Immature natural killer cell (primary cell): ENCODE measurements at regions not wholly inside any gene's neighbourhood (a gene's known extent, or its start where the extent isn't known, plus 50 kb on each side); places are given as distances from the start of the nearest gene placed in this dataset.

Experiments
- DNase-seq, 3 donors: peaks; one replicate each; pipeline ENCODE4 v3.0.0; 2022; ENCODE audit warnings: mixed read lengths in 1 of 3
- H3K27ac Mint-ChIP-seq, 6 donors: one replicate each; pipeline ENCODE4 v1.8.0; 2020; ENCODE audit warnings: mixed read lengths in 6 of 6, mild to moderate bottlenecking in 5 of 6, inconsistent platforms in 4 of 6, moderate library complexity in 3 of 6
- H3K27me3 Mint-ChIP-seq, 3 donors: one replicate each; pipeline ENCODE4 v1.8.0; 2020 to 2021; ENCODE audit warnings: low read depth in 3 of 3, mild to moderate bottlenecking in 3 of 3, mixed read lengths in 3 of 3, moderate library complexity in 3 of 3, inconsistent platforms in 1 of 3
- H3K36me3 Mint-ChIP-seq, 3 donors: one replicate each; pipeline ENCODE4 v1.8.0; 2020; ENCODE audit warnings: mixed read lengths in 3 of 3, inconsistent platforms in 2 of 3, mild to moderate bottlenecking in 2 of 3
- H3K4me1 Mint-ChIP-seq, 2 donors: one replicate each; pipeline ENCODE4 v1.8.0; 2020; ENCODE audit warnings: inconsistent platforms in 2 of 2, mild to moderate bottlenecking in 2 of 2, mixed read lengths in 2 of 2, moderate library complexity in 1 of 2
- H3K4me3 Mint-ChIP-seq, 5 donors: one replicate each; pipeline ENCODE4 v1.8.0; 2020; ENCODE audit warnings: mild to moderate bottlenecking in 5 of 5, mixed read lengths in 5 of 5, inconsistent platforms in 3 of 5, moderate library complexity in 3 of 5
- H3K9me3 Mint-ChIP-seq, 6 donors: one replicate each; pipeline ENCODE4 v1.8.0; 2020; ENCODE audit warnings: mild to moderate bottlenecking in 6 of 6, mixed read lengths in 6 of 6, inconsistent platforms in 4 of 6, moderate library complexity in 3 of 6

DNA sequence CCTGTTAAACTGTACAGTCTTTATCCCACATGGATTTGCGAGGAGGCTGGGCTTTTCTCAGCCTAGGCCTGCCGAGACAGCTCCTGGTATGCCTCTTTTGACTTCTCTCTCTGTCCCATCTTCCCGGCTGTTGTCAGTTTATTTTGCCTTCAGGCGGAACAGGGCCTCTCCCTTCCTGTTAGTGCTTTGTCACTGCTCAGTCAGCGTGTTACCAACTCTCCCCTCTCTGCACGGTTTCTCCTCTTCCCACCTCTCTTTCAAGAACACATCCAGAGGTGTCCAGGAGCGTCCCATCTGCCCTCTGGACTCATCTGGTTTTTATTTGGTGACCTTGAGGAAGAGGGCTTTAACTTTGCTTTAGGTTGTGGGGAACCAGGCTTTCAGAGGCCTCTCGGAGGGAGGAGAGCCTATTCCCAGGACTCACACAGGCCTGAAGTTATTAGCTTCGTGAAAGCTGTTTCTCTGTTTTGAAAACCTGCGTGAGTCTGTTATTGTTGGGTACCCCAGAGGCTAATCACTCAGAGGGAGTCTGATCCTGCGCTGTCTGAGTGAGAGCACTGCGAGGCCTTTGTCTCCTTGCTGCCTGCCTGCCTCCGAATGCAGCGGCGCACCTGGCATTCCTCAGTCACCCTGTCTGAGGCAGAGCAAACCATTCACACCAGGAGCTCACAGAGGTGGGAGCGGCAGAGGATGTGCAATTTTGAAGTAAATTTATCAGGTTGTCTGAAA lies 234.4 kb upstream of the MPDZ start:
- Mint-ChIP-seq H3K36me3 (no peaks in the 10 kb centered on the region), H3K27ac (no peak overlapping the region), H3K4me1 (no peaks in the 10 kb centered on the region), H3K4me3 (no peak overlapping the region), H3K9me3 (peaks cover 2 to 36% (median 15%) of the 10 kb centered on the region in 6 donors), H3K27me3 (peaks cover 0 to 3% (median 0%) of the 10 kb centered on the region in 3 donors)
- DNase-seq = no peak

- DNase-seq = no peak
- H3K9me3 Mint-ChIP-seq = peaks cover 2 to 36% (median 15%) of the 10 kb centered on the region in 6 donors
- no peak overlapping the region for H3K4me3 Mint-ChIP-seq
- peaks cover 0 to 3% (median 0%) of the 10 kb centered on the region in 3 donors for H3K27me3 Mint-ChIP-seq
- no peaks in the 10 kb centered on the region for H3K36me3 Mint-ChIP-seq
- H3K4me1 Mint-ChIP-seq = no peaks in the 10 kb centered on the region
- H3K27ac Mint-ChIP-seq = no peak overlapping the region
Observed at GRCh38 chr9:13513286-13513685, 233.8 kb upstream of the MPDZ start.

GRCh38 chr9:13508681-13509080 lies 229.2 kb upstream of the MPDZ start:
- H3K4me1 Mint-ChIP-seq = no peaks in the 10 kb centered on the region
- H3K9me3 Mint-ChIP-seq = peaks cover 2 to 31% (median 17%) of the 10 kb centered on the region in 6 donors
- DNase-seq = no peak
- no peak overlapping the region for H3K27ac Mint-ChIP-seq
- H3K36me3 Mint-ChIP-seq = peaks cover 0 to 2% (median 0%) of the 10 kb centered on the region in 3 donors
- H3K4me3 Mint-ChIP-seq = no peak overlapping the region
- H3K27me3 Mint-ChIP-seq = peaks cover 0 to 1% (median 0%) of the 10 kb centered on the region in 3 donors

DNA sequence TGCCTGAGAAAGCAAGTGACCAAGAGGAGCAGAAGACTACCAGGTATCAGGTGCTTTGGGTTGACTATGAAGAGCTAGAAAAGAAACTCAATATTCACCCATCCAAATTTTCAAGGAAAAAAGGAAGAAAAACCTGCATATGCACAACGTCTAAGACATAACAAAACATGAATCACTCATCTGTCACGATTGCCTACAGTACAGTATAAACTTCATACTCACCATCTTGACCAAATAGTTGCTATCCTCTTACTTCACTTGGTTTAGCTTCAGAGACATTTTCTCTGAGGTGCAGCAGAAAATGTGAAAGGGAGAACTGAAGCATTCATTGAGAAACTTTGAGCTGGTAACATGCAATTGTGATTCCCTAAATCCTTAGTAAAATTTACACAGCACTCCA lies 228.6 kb upstream of the MPDZ start:
- Mint-ChIP-seq H3K27me3 (peaks cover 0 to 1% (median 0%) of the 10 kb centered on the region in 3 donors), H3K27ac (no peak overlapping the region), H3K4me3 (no peak overlapping the region), H3K4me1 (no peaks in the 10 kb centered on the region), H3K9me3 (peaks cover 2 to 33% (median 17%) of the 10 kb centered on the region in 6 donors), H3K36me3 (peaks cover 0 to 2% (median 0%) of the 10 kb centered on the region in 3 donors)
- DNase-seq = no peak

DNA sequence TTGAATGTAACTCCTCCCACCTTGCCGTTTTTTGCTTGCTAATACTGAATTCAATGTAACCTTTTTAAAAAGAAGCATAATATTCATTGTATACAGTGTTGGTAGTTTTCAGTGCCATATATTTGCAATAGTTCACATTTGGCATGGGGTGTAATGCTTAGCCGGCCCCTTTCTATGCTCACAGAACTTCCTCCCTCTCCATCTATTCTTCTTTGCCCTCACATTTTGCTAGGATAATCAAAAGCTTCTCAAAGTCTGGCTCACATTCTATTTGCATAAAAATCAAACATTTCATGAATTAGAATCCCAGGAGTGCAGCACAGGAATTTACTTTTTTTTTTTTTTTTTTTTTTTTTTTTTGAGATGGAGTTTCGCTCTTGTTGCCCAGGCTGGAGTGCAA lies 226.3 kb upstream of the MPDZ start:
- H3K4me3 Mint-ChIP-seq = no peak overlapping the region
- H3K36me3 Mint-ChIP-seq = peaks cover 0 to 2% (median 0%) of the 10 kb centered on the region in 3 donors
- H3K4me1 Mint-ChIP-seq = no peaks in the 10 kb centered on the region
- H3K27me3 Mint-ChIP-seq = peaks cover 0 to 1% (median 0%) of the 10 kb centered on the region in 3 donors
- no peak overlapping the region for H3K27ac Mint-ChIP-seq
- no peak for DNase-seq
- peaks cover 0 to 39% (median 13%) of the 10 kb centered on the region in 6 donors for H3K9me3 Mint-ChIP-seq

DNA sequence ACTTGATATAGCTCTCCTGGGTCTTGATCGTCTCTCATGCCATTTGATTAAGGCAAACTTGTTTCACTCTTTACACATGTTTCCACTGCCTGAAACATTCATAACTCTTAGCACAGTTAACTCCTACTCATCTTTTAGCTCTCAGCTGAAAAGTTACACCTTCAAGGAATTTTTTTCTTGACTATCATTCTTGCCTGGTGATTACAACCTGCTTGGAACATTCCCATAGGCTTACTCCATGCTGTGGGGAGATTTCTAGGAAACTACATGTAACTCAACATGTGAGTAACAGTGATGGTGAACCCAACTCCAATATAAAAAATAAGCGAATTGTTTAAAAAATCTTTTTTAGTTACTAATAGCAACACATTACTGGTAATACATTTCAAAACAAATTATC lies 224.1 kb upstream of the MPDZ start:
- no peak for DNase-seq
- Mint-ChIP-seq H3K36me3 (peaks cover 0 to 2% (median 0%) of the 10 kb centered on the region in 3 donors), H3K9me3 (peaks cover 0 to 39% (median 11%) of the 10 kb centered on the region in 6 donors), H3K4me1 (no peaks in the 10 kb centered on the region), H3K27ac (no peak overlapping the region), H3K27me3 (peaks cover 0 to 1% (median 0%) of the 10 kb centered on the region in 3 donors), H3K4me3 (no peak overlapping the region)

GRCh38 chr9:13502484-13502883 lies 223.0 kb upstream of the MPDZ start:
- no peak for DNase-seq
- peaks cover 0 to 1% (median 0%) of the 10 kb centered on the region in 3 donors for H3K27me3 Mint-ChIP-seq
- peaks cover 0 to 2% (median 0%) of the 10 kb centered on the region in 3 donors for H3K36me3 Mint-ChIP-seq
- H3K4me3 Mint-ChIP-seq = no peak overlapping the region
- no peaks in the 10 kb centered on the region for H3K4me1 Mint-ChIP-seq
- H3K9me3 Mint-ChIP-seq = peaks cover 0 to 39% (median 11%) of the 10 kb centered on the region in 6 donors
- H3K27ac Mint-ChIP-seq = no peak overlapping the region

GRCh38 chr9:13501018-13501417 lies 221.5 kb upstream of the MPDZ start:
- H3K9me3 Mint-ChIP-seq = peaks cover 0 to 38% (median 11%) of the 10 kb centered on the region in 6 donors
- peaks cover 0 to 1% (median 0%) of the 10 kb centered on the region in 3 donors for H3K27me3 Mint-ChIP-seq
- no peaks in the 10 kb centered on the region for H3K4me1 Mint-ChIP-seq
- no peak overlapping the region for H3K27ac Mint-ChIP-seq
- H3K36me3 Mint-ChIP-seq = peaks cover 0 to 2% (median 0%) of the 10 kb centered on the region in 3 donors
- DNase-seq = no peak
- H3K4me3 Mint-ChIP-seq = no peak overlapping the region

GRCh38 chr9:13500034-13500433 lies 220.5 kb upstream of the MPDZ start:
- Mint-ChIP-seq H3K4me1 (no peaks in the 10 kb centered on the region), H3K27me3 (no peaks in the 10 kb centered on the region), H3K9me3 (peaks cover 0 to 42% (median 13%) of the 10 kb centered on the region in 6 donors), H3K27ac (no peak overlapping the region), H3K36me3 (peaks cover 0 to 2% (median 0%) of the 10 kb centered on the region in 3 donors), H3K4me3 (no peak overlapping the region)
- DNase-seq = no peak

DNA sequence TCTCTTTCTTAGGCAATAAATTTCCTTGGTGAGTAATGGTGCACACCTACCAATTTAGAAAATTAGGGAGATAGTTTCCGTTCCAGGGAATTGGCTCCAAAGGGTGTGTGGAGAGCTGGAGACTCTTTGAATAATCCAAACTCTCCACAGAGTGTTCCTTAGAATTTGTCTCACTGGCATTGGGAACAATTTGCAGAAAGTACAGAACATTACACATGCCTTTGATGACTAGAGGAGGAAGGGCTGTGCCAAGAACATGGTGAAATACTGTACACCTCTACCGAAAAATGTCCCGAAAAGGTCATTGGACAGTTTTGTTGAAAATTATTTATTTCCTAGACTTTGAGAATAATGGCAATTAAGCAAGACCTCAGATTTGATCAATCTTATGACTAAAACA lies 214.2 kb upstream of the MPDZ start:
- no peak overlapping the region for H3K4me3 Mint-ChIP-seq
- no peaks in the 10 kb centered on the region for H3K36me3 Mint-ChIP-seq
- H3K4me1 Mint-ChIP-seq = no peaks in the 10 kb centered on the region
- DNase-seq = no peak
- H3K9me3 Mint-ChIP-seq = peaks cover 0 to 20% (median 10%) of the 10 kb centered on the region in 6 donors
- H3K27me3 Mint-ChIP-seq = no peaks in the 10 kb centered on the region
- no peak overlapping the region for H3K27ac Mint-ChIP-seq

DNA sequence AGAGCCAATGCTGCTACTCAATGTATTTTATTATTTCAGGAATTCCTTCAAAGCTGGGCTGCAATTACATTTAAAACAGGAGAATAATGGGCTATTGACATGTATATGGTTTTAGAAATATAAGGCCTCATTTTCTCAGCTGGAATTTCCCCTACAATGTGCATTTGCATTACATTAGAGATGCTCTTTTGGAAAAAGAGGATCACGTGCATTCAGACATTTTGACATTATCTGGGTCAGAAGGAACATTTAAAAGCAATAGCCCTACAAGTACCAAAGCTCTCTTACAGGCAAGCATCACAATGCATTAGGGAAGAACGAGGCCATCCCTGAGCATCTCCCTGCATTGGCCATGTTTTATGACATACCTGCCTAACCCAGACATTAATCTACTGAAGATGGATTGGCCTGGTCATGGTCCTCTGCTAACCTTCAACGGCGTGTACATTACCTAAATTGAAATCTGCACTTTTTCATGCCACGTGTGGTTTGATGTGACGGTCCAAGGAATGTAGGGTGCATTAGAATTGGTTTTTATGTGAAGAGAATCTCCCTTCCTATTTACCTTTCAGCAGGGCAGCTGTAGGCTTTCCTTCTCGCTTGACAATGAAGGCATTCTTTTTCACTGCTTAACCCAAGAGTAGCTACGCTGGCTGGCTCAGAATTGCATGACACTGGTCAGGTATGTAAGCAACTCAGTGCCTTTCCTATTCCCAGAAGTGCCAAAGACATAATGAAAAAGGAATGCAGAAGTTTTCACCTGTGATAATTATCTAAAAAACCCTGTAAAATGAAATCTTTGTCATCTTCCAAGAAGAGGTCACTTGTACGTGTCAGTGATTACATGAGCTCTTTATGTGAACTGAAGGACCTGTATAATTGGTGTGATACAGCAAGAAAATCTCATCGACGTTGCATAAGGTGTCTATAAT lies 212.3 kb upstream of the MPDZ start:
- H3K36me3 Mint-ChIP-seq = no peaks in the 10 kb centered on the region
- peaks cover 0 to 2% (median 0%) of the 10 kb centered on the region in 3 donors for H3K27me3 Mint-ChIP-seq
- peaks cover 0 to 29% (median 7%) of the 10 kb centered on the region in 6 donors for H3K9me3 Mint-ChIP-seq
- no peak overlapping the region for H3K4me3 Mint-ChIP-seq
- no peak for DNase-seq
- no peak overlapping the region for H3K27ac Mint-ChIP-seq
- no peaks in the 10 kb centered on the region for H3K4me1 Mint-ChIP-seq

DNA sequence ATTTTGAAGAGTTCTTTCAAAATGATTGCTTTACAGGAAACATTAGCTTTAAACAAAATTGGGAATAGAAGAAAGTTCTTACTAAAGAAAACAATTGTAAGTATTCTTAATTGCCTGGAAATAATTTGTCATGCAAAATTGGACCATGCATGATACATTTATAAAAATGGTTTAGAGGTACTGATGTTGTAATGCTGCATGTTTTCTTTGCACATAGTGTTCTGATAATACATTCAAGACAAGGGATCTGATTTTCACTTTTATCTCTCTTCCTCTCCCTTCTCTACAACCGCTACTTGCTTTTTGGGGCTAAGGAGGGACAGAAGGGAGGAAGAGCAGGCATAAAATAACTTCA lies 211.6 kb upstream of the MPDZ start:
- H3K4me1 Mint-ChIP-seq = no peaks in the 10 kb centered on the region
- H3K27ac Mint-ChIP-seq = no peak overlapping the region
- H3K36me3 Mint-ChIP-seq = no peaks in the 10 kb centered on the region
- peaks cover 0 to 32% (median 3%) of the 10 kb centered on the region in 6 donors for H3K9me3 Mint-ChIP-seq
- DNase-seq = no peak
- no peak overlapping the region for H3K4me3 Mint-ChIP-seq
- H3K27me3 Mint-ChIP-seq = peaks cover 0 to 2% (median 0%) of the 10 kb centered on the region in 3 donors

DNA sequence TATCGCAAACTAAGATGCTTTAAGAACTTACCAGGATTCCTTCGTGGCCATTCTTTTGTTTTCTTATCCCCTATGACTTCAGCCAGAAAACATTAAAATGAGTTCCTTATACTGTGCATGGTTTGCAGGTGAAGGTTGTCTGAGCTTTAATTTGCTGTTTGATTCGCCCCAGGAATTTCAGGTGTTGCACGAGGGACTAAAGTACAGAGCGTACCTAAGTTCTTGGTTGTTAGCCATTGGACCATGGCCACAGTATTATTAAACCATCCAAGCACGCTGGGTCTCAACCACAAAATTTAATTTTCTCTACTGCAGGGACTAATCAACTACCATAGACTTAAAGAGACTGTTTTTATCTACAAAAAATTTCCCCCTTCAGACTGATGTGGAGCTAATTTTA lies 208.4 kb upstream of the MPDZ start:
- Mint-ChIP-seq H3K27ac (no peak overlapping the region), H3K9me3 (peaks cover 0 to 36% (median 15%) of the 10 kb centered on the region in 6 donors), H3K36me3 (no peaks in the 10 kb centered on the region), H3K4me3 (no peak overlapping the region), H3K4me1 (no peaks in the 10 kb centered on the region), H3K27me3 (peaks cover 0 to 2% (median 0%) of the 10 kb centered on the region in 3 donors)
- DNase-seq = no peak

GRCh38 chr9:13487498-13487897 lies 208.0 kb upstream of the MPDZ start:
- Mint-ChIP-seq H3K9me3 (peaks cover 0 to 41% (median 16%) of the 10 kb centered on the region in 6 donors), H3K4me1 (no peaks in the 10 kb centered on the region), H3K4me3 (no peak overlapping the region), H3K27ac (no peak overlapping the region), H3K36me3 (no peaks in the 10 kb centered on the region), H3K27me3 (peaks cover 0 to 2% (median 0%) of the 10 kb centered on the region in 3 donors)
- no peak for DNase-seq
